ENCODE measurements at regions not wholly inside any gene's neighbourhood (a gene's known extent, or its start where the extent isn't known, plus 50 kb on each side); places are given as distances from the start of the nearest gene placed in this dataset.

DNA sequence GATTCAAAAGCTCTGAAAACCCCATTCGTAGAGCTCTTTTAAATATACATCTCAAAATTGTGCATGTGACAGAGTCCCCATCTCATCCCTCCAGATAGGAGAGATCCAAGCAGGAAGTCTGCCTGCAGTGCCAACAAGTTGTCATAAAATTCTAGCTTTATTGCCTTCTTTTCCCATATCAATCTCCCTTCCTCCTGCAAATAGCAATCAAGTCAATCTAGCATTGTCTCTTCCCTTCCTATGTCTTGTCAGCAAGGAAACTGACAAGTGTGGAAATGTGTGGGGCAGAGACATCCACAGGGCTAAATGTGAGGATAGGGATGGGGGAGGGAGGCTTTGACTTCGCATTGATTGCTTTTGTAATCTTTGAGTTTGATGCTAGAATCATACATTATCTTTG is 165.2 kb downstream of the C1orf94 start:
- H3K27me3 ChIP-seq (ENCODE audit: control insufficient read depth in 2 of 2, insufficient read depth in 2 of 2, low read length in 2 of 2) = no peaks in the 10 kb centered on the region
- no peak overlapping the region for H3K9ac ChIP-seq (replicated peaks; ENCODE audit: extremely low read depth, insufficient read depth, low read length)
- H3K9me1 ChIP-seq (replicated peaks; ENCODE audit: control insufficient read depth, extremely low read depth, insufficient read depth, low read length) = no peaks in the 10 kb centered on the region
- no peak overlapping the region for H3K27ac ChIP-seq (ENCODE audit: insufficient read depth, low read depth, low read length)
- POLR2A ChIA-PET = no interaction called here
- no peaks in the 10 kb centered on the region for H4K20me1 ChIP-seq (replicated peaks; ENCODE audit: control insufficient read depth, extremely low read depth, insufficient read depth, low read length)
- CTCF ChIA-PET = no interaction called here
- no peak for FAIRE-seq
- H3K4me3 ChIP-seq (replicated peaks in 1 of 3; ENCODE audit: insufficient read depth in 1 of 3, low read depth in 1 of 3, low read length in 3 of 3) = no peak overlapping the region
- intact Hi-C loops (cut with micrococcal nuclease) = no loop called here
- peaks cover 2% of the 10 kb centered on the region for H3K9me3 ChIP-seq (replicated peaks; ENCODE audit: control insufficient read depth, insufficient read depth, low read length)
- H2AFZ ChIP-seq (ENCODE audit: low read depth, low read length) = no peak overlapping the region
- dilution Hi-C loops (cut with MboI; ENCODE audit: extremely low pct_ligation_motif_present, low sequenced_read_pairs) = no loop called here
- no peak for DNase-seq (ENCODE audit: low read depth, low spot score)
- no peak overlapping the region for H3K4me2 ChIP-seq (ENCODE audit: insufficient read depth, low read length)
- no peak for TF ChIP-seq GATA2 (IDR thresholded peaks at IDR 0.05; ENCODE audit: insufficient read depth, insufficient read length, low read depth, low read length)
- TF ChIP-seq, protein P1, sequence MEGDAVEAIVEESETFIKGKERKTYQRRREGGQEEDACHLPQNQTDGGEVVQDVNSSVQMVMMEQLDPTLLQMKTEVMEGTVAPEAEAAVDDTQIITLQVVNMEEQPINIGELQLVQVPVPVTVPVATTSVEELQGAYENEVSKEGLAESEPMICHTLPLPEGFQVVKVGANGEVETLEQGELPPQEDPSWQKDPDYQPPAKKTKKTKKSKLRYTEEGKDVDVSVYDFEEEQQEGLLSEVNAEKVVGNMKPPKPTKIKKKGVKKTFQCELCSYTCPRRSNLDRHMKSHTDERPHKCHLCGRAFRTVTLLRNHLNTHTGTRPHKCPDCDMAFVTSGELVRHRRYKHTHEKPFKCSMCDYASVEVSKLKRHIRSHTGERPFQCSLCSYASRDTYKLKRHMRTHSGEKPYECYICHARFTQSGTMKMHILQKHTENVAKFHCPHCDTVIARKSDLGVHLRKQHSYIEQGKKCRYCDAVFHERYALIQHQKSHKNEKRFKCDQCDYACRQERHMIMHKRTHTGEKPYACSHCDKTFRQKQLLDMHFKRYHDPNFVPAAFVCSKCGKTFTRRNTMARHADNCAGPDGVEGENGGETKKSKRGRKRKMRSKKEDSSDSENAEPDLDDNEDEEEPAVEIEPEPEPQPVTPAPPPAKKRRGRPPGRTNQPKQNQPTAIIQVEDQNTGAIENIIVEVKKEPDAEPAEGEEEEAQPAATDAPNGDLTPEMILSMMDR (IDR thresholded peaks at IDR 0.05; ENCODE audit: extremely low read depth in 1 of 2, insufficient read depth in 1 of 2, low read depth in 1 of 2, low read length in 2 of 2) = no peak
- no peak for TF ChIP-seq MAX (IDR thresholded peaks at IDR 0.05; ENCODE audit: insufficient read depth, insufficient read length)
- no peak for TF ChIP-seq MYC (IDR thresholded peaks at IDR 0.05; ENCODE audit: low read depth, low read length)
- TF ChIP-seq POLR2AphosphoS5 (IDR thresholded peaks at IDR 0.05; ENCODE audit: insufficient read depth, low read depth, low read length) = no peak
- no peak for TF ChIP-seq JUN (IDR thresholded peaks at IDR 0.05; ENCODE audit: borderline replicate concordance, insufficient read depth, insufficient read length, low read depth)
- no peak for TF ChIP-seq FOS (IDR thresholded peaks at IDR 0.05; ENCODE audit: borderline replicate concordance, insufficient read depth, low read length)
- no peak for TF ChIP-seq EZH2 (IDR thresholded peaks at IDR 0.05; ENCODE audit: borderline replicate concordance, low read depth, low read length, severe bottlenecking)
- no peak for TF ChIP-seq POLR2A (IDR thresholded peaks at IDR 0.05; ENCODE audit: low read depth, low read length)
- BruUV-seq (replicated peaks) = no TSS peak
- H3K4me1 ChIP-seq (ENCODE audit: control insufficient read depth, extremely low read depth, insufficient read depth, low read length) = no peaks in the 10 kb centered on the region
- no peaks in the 10 kb centered on the region for H3K79me2 ChIP-seq (ENCODE audit: control insufficient read depth, insufficient read depth, low read length)
- no peaks in the 10 kb centered on the region for H3K36me3 ChIP-seq (ENCODE audit: control insufficient read depth in 2 of 2, extremely low read depth in 1 of 2, insufficient read depth in 2 of 2, low read length in 2 of 2)

Measured in endothelial cell of umbilical vein (primary cell).